ENCODE measurements at regions not wholly inside any gene's neighbourhood (a gene's known extent, or its start where the extent isn't known, plus 50 kb on each side); places are given as distances from the start of the nearest gene placed in this dataset.

GRCh38 chr1:56200896-56201295 lies 378.5 kb downstream of the PLPP3 start:
- TF ChIP-seq CTCF (IDR thresholded peaks at IDR 0.05) (no peak), POLR2A (IDR thresholded peaks at IDR 0.05) (no peak)
